Osteocyte (in vitro differentiated cells): ENCODE measurements at regions not wholly inside any gene's neighbourhood (a gene's known extent, or its start where the extent isn't known, plus 50 kb on each side); places are given as distances from the start of the nearest gene placed in this dataset.

Experiments used
- DNase-seq: peaks from one replicate; pipeline ENCODE4 v3.0.0; 2021; ENCODE audit warnings: mixed read lengths; ENCODE audit not compliant: unreplicated experiment; ENCODE audit errors: extremely low spot score
- H3K27ac Mint-ChIP-seq: one replicate; pipeline ENCODE4 v1.8.0; 2021; ENCODE audit warnings: mild to moderate bottlenecking, mixed read lengths; ENCODE audit not compliant: unreplicated experiment
- H3K27me3 Mint-ChIP-seq: one replicate; pipeline ENCODE4 v1.8.0; 2021; ENCODE audit warnings: mixed read lengths; ENCODE audit not compliant: unreplicated experiment
- H3K36me3 Mint-ChIP-seq: one replicate; pipeline ENCODE4 v1.8.0; 2021; ENCODE audit warnings: mixed read lengths; ENCODE audit not compliant: unreplicated experiment
- H3K4me1 Mint-ChIP-seq: one replicate; pipeline ENCODE4 v1.8.0; 2021; ENCODE audit warnings: mixed read lengths; ENCODE audit not compliant: unreplicated experiment
- H3K4me3 Mint-ChIP-seq: one replicate; pipeline ENCODE4 v1.8.0; 2021; ENCODE audit warnings: mild to moderate bottlenecking, moderate library complexity, mixed read lengths; ENCODE audit not compliant: unreplicated experiment
- H3K9me3 Mint-ChIP-seq: one replicate; pipeline ENCODE4 v1.8.0; 2021; ENCODE audit warnings: mixed read lengths; ENCODE audit not compliant: unreplicated experiment
- TF ChIP-seq, protein P1 (sequence below): fragments of 200-600 bp; sonication (generic); IDR thresholded peaks from 2 replicates; pipeline ENCODE4 v1.5.0; 2021; ENCODE audit warnings: antibody characterized with exemption, mild to moderate bottlenecking, moderate library complexity

DNA sequence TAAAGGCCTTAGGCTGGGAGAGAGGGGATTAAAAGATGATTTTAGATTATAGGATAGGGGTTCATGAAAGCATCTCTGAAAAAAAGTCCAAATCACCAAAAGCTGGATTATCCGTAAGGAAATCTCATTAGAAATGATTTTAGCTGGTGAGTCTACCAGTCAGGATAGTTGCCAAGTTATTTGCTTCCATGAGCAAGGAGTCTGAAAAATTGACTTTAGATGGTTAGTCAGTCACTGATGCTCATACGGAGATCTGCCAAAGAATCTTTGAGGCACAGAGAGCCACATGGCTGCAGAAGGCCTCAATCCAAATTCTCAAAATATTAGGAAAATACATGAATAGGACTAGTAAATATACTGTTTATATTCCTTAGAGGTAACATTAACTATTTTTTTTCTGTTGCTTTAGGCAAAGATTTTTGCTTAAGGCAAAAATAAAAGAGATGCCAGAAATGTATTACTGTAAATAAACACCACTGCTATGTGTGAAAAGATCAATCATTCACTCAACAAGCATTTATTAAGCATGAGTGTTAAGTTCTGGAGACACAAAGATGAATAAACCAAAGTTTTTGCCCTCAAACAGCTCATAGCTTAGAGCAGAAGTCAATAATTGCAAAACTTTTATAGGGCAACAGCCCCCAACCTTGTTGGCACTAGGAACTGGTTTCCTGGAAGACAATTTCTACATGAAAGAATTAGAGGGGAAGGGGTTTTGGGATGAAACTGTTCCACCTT is 105.2 kb downstream of the BBS10 start:
- no peak overlapping the region for H3K27ac Mint-ChIP-seq
- TF ChIP-seq, protein P1, sequence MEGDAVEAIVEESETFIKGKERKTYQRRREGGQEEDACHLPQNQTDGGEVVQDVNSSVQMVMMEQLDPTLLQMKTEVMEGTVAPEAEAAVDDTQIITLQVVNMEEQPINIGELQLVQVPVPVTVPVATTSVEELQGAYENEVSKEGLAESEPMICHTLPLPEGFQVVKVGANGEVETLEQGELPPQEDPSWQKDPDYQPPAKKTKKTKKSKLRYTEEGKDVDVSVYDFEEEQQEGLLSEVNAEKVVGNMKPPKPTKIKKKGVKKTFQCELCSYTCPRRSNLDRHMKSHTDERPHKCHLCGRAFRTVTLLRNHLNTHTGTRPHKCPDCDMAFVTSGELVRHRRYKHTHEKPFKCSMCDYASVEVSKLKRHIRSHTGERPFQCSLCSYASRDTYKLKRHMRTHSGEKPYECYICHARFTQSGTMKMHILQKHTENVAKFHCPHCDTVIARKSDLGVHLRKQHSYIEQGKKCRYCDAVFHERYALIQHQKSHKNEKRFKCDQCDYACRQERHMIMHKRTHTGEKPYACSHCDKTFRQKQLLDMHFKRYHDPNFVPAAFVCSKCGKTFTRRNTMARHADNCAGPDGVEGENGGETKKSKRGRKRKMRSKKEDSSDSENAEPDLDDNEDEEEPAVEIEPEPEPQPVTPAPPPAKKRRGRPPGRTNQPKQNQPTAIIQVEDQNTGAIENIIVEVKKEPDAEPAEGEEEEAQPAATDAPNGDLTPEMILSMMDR, result no peak
- peaks cover 13% of the 10 kb centered on the region for H3K4me1 Mint-ChIP-seq
- no peaks in the 10 kb centered on the region for H3K36me3 Mint-ChIP-seq
- no peaks in the 10 kb centered on the region for H3K27me3 Mint-ChIP-seq
- H3K9me3 Mint-ChIP-seq, result peaks cover 11% of the 10 kb centered on the region
- no peak overlapping the region for H3K4me3 Mint-ChIP-seq
- DNase-seq, result no peak

DNA sequence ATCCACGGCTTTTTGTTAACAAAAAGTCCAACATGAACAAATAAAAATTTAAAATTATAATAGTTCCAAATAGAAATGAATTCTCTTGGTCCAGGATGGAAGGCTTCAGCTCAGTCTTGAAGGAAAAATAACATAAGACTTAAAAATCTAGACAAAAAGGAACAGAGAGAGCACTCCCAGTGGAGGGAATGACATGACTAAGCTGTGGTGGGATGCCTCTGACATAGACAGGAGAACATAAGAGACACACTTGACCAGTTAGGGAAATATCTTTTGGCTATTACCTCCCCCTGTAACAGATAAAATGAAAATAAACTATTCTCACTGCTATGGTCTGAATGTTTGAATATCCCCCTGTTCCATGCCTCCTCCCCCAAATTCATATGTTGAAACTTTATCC is 106.8 kb downstream of the BBS10 start:
- H3K4me1 Mint-ChIP-seq, result peaks cover 2% of the 10 kb centered on the region
- H3K9me3 Mint-ChIP-seq, result peaks cover 11% of the 10 kb centered on the region
- H3K27me3 Mint-ChIP-seq, result no peaks in the 10 kb centered on the region
- H3K27ac Mint-ChIP-seq, result no peak overlapping the region
- DNase-seq, result no peak
- no peaks in the 10 kb centered on the region for H3K36me3 Mint-ChIP-seq
- TF ChIP-seq, protein P1, result no peak
- H3K4me3 Mint-ChIP-seq, result no peak overlapping the region

DNA sequence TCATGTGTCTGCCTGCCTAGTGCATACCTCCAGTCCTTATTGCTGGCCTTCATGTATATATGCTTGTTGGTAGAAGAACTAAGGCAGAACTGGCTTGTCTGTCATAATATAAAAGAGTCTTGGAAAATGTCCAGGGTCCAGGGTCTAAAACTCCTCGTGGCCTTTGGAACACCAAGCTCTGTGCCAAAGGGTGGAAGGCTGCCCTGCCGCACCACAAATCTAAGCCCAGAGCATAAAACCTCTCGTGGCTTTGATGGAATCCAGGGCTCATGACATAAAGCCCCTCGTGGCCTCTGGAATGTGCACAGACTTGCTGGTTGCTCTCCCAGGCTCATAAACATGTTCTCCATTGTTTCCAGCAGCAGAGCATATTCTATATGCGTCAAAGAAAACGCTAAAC is 107.9 kb downstream of the BBS10 start:
- H3K4me3 Mint-ChIP-seq, result no peak overlapping the region
- no peaks in the 10 kb centered on the region for H3K36me3 Mint-ChIP-seq
- peaks cover 11% of the 10 kb centered on the region for H3K9me3 Mint-ChIP-seq
- H3K27ac Mint-ChIP-seq, result no peak overlapping the region
- H3K27me3 Mint-ChIP-seq, result no peaks in the 10 kb centered on the region
- H3K4me1 Mint-ChIP-seq, result peaks cover 2% of the 10 kb centered on the region
- no peak for DNase-seq
- TF ChIP-seq, protein P1, result no peak

DNA sequence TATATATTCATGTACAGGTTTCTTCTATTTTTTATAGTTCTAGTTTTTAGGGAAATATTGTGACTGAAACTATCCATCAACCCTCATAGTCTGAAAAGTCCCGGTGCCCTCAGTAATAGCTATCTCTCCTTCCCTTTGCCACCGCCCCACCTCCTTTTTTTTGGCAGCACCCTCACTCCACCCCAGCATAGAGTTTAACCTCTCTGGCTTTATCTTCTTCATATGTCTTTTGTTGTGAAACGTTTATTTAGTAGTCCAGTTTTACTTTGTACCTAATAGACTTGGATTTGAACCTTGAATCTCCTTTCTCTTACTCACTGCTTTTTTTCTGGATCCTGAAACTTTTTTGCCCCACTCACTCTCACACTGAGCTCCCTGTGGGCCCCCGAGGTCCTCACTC is 109.5 kb downstream of the BBS10 start:
- Mint-ChIP-seq H3K27ac (no peak overlapping the region), H3K36me3 (no peaks in the 10 kb centered on the region), H3K4me1 (peaks cover 2% of the 10 kb centered on the region), H3K4me3 (no peak overlapping the region), H3K27me3 (no peaks in the 10 kb centered on the region), H3K9me3 (peaks cover 11% of the 10 kb centered on the region)
- TF ChIP-seq, protein P1, result no peak
- no peak for DNase-seq

DNA sequence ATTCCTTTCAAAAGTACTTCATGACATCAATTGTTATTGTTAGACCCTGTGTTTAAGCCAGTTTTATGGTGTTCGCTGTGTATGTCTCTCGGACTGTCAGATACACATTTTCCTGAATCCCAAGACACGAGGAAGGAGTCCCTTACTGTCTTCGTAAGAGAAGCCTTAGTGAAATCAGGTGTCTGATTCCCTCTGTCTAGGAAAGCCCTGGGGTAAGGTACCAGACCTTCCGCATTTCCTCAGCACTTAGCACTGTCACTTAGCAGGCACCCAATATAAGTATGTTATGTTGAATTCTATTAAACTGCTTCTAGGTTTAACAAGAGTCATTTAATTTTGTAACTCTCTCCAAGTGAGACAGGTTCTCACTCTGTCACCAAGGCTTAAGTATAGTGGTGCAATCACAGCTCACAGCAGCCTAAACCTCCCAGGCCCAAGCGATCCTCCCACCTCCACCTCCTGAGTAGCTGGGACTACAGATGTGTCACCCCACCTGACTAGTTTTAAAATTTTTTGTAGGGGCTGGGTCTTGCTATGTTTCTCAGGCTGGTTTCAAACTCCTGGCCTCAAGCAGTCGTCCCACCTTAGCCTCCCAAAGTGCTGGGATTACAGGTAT is 111.0 kb downstream of the BBS10 start:
- no peak for DNase-seq
- Mint-ChIP-seq H3K4me3 (no peak overlapping the region), H3K9me3 (peaks cover 11% of the 10 kb centered on the region), H3K36me3 (no peaks in the 10 kb centered on the region), H3K27me3 (no peaks in the 10 kb centered on the region), H3K27ac (no peak overlapping the region), H3K4me1 (no peaks in the 10 kb centered on the region)
- TF ChIP-seq, protein P1, result no peak
